HL-60 (cell line): ENCODE measurements at regions not wholly inside any gene's neighbourhood (a gene's known extent, or its start where the extent isn't known, plus 50 kb on each side); places are given as distances from the start of the nearest gene placed in this dataset.

Source experiments
- DNase-seq, 2 experiments: peaks; one replicate each; pipeline ENCODE4 v3.0.0-alpha.2; 2010 to 2020; ENCODE audit warnings: low read depth in 1 of 2, low spot score in 1 of 2
- H3K27ac ChIP-seq: fragments of 250-450 bp; sonication (Bioruptor Pico); replicated peaks from 2 replicates; pipeline ENCODE4 v1.5.1; 2020; ENCODE audit warnings: mild to moderate bottlenecking, moderate library complexity
- H3K27me3 ChIP-seq: fragments of 250-450 bp; sonication (Bioruptor Pico); 2 replicates; pipeline ENCODE4 v1.5.1; 2021; ENCODE audit warnings: mild to moderate bottlenecking, moderate library complexity; ENCODE audit not compliant: insufficient read depth, poor library complexity, severe bottlenecking
- H3K4me3 ChIP-seq: replicated peaks from 2 replicates; pipeline ENCODE4 v1.5.1; 2011; ENCODE audit warnings: mild to moderate bottlenecking, control low read depth, low read length; ENCODE audit not compliant: insufficient read depth
- CTCF ChIP-seq: IDR thresholded peaks from one replicate; pipeline ENCODE4 v1.5.1; 2011; ENCODE audit warnings: low read length, control low read depth, inconsistent platforms; ENCODE audit not compliant: insufficient read depth
- GABPA ChIP-seq: IDR thresholded peaks from 2 replicates; pipeline ENCODE4 v1.6.1; 2012; ENCODE audit warnings: low read depth
- POLR2AphosphoS5 ChIP-seq: IDR thresholded peaks from 2 replicates; pipeline ENCODE4 v1.6.1; 2012; ENCODE audit warnings: low read depth
- REST ChIP-seq: IDR thresholded peaks from 2 replicates; pipeline ENCODE4 v1.6.1; 2012; ENCODE audit warnings: low read depth; ENCODE audit not compliant: insufficient replicate concordance
- SPI1 ChIP-seq: IDR thresholded peaks from 2 replicates; pipeline ENCODE4 v1.6.1; 2012; ENCODE audit warnings: low read depth, mild to moderate bottlenecking, borderline replicate concordance

- Histone ChIP-seq H3K27ac (no peak overlapping the region), H3K27me3 (no peaks in the 10 kb centered on the region), H3K4me3 (no peak overlapping the region)
- TF ChIP-seq CTCF (no peak), REST (no peak), GABPA (no peak), SPI1 (no peak)
- DNase-seq = no peak
These were observed 365.5 kb downstream of the GBA3 start for GRCh38 chr4:23058165-23058776.

- TF ChIP-seq CTCF = no peak
- TF ChIP-seq REST = no peak
- TF ChIP-seq GABPA = no peak
- TF ChIP-seq POLR2AphosphoS5 = no peak
- no peak for TF ChIP-seq SPI1
- H3K4me3 ChIP-seq = no peak overlapping the region
These were observed 348.8 kb downstream of the GBA3 start for GRCh38 chr4:23041501-23041900.

GRCh38 chr4:23040539-23040938 is 347.8 kb downstream of the GBA3 start:
- H3K27me3 ChIP-seq = no peaks in the 10 kb centered on the region
- no peak overlapping the region for H3K27ac ChIP-seq
- TF ChIP-seq SPI1 (no peak), POLR2AphosphoS5 (no peak), REST (no peak), GABPA (no peak), CTCF (no peak)
- no peak for DNase-seq
- H3K4me3 ChIP-seq = no peak overlapping the region

More at GRCh38 chr4:23041501-23041900, 348.8 kb downstream of the GBA3 start:
- Histone ChIP-seq H3K27me3 (no peaks in the 10 kb centered on the region), H3K27ac (no peak overlapping the region)
- no peak for DNase-seq
